ENCODE measurements at regions not wholly inside any gene's neighbourhood (a gene's known extent, or its start where the extent isn't known, plus 50 kb on each side); places are given as distances from the start of the nearest gene placed in this dataset.

- TF ChIP-seq CTCF (IDR thresholded peaks at IDR 0.05 in 8 of 11, conservative IDR thresholded peaks at IDR 0.05 in 3 of 11) (no peak), POLR2AphosphoS5 (IDR thresholded peaks at IDR 0.05) (no peak), POLR2A (IDR thresholded peaks at IDR 0.05) (no peak)
Measured at GRCh38 chrX:28223469-28223868, 242.2 kb upstream of the DCAF8L1 start.

All from spleen (tissue), 7 donors.